Mesenchymal stem cell (in vitro differentiated cells and primary cell): ENCODE measurements at regions not wholly inside any gene's neighbourhood (a gene's known extent, or its start where the extent isn't known, plus 50 kb on each side); places are given as distances from the start of the nearest gene placed in this dataset.
"Not testable (repeated sequence)": the region's sequence is repeated elsewhere in the genome, so short reads cannot be mapped to it uniquely, and the experiment has no call there.

ENCODE experiments used
- DNase-seq: peaks from one replicate; pipeline ENCODE4 v3.0.0-alpha.2; 2013
- H2AFZ ChIP-seq: one replicate; pipeline ENCODE4 v1.6.1; 2013; ENCODE audit warnings: low read depth, mild to moderate bottlenecking, control low read depth, inconsistent platforms, low read length, moderate library complexity
- H2AK5ac ChIP-seq: 2 replicates; pipeline ENCODE4 v1.6.1; 2013; ENCODE audit warnings: low read length, moderate library complexity, mild to moderate bottlenecking, inconsistent platforms; ENCODE audit not compliant: severe bottlenecking
- H2BK120ac ChIP-seq: one replicate; pipeline ENCODE4 v1.6.1; 2013; ENCODE audit warnings: low read depth, mild to moderate bottlenecking, inconsistent platforms, low read length, moderate library complexity
- H2BK12ac ChIP-seq, 2 experiments: one replicate each; pipeline ENCODE4 v1.6.1; 2013; ENCODE audit warnings: inconsistent platforms in 2 of 2, low read length in 2 of 2, mild to moderate bottlenecking in 2 of 2, moderate library complexity in 2 of 2, control low read depth in 1 of 2
- H2BK15ac ChIP-seq: one replicate; pipeline ENCODE4 v1.6.1; 2013; ENCODE audit warnings: mild to moderate bottlenecking, low read depth, inconsistent platforms; ENCODE audit not compliant: poor library complexity, severe bottlenecking
- H2BK5ac ChIP-seq: 2 replicates; pipeline ENCODE4 v1.6.1; 2013; ENCODE audit warnings: low read depth, mild to moderate bottlenecking, low read length, control low read depth, inconsistent platforms; ENCODE audit not compliant: poor library complexity, severe bottlenecking
- H3K14ac ChIP-seq, 2 experiments: one replicate each; pipeline ENCODE4 v1.6.1; 2013; ENCODE audit warnings: inconsistent platforms in 2 of 2, low read length in 2 of 2, control low read depth in 1 of 2, mild to moderate bottlenecking in 1 of 2, moderate library complexity in 1 of 2
- H3K18ac ChIP-seq, 2 experiments: one replicate each; pipeline ENCODE4 v1.6.1; 2013; ENCODE audit warnings: inconsistent platforms in 2 of 2, low read length in 2 of 2, control low read depth in 1 of 2, low read depth in 1 of 2, mild to moderate bottlenecking in 1 of 2
- H3K23ac ChIP-seq, 2 experiments: one replicate each; pipeline ENCODE4 v1.6.1; 2013; ENCODE audit warnings: inconsistent platforms in 2 of 2, low read length in 2 of 2, mild to moderate bottlenecking in 2 of 2, moderate library complexity in 2 of 2, control low read depth in 1 of 2
- H3K27ac ChIP-seq: 2 replicates; pipeline ENCODE4 v1.5.1; 2013; ENCODE audit warnings: mild to moderate bottlenecking, moderate library complexity, low read length, control low read depth, inconsistent platforms; ENCODE audit not compliant: poor library complexity, severe bottlenecking
- H3K27me3 ChIP-seq, 2 experiments: 2 replicates each; pipeline versions ENCODE4 v1.6.1 to v1.7.0; 2013; ENCODE audit warnings: low read length in 2 of 2, mild to moderate bottlenecking in 2 of 2, moderate library complexity in 2 of 2, control low read depth in 1 of 2, inconsistent platforms in 1 of 2; ENCODE audit not compliant: control insufficient read depth in 1 of 2, insufficient read depth in 1 of 2
- H3K36me3 ChIP-seq, 2 experiments: 2 replicates each; pipeline versions ENCODE4 v1.6.1 to v1.7.0; 2013; ENCODE audit warnings: low read length in 2 of 2, control low read depth in 1 of 2, inconsistent platforms in 1 of 2, low read depth in 1 of 2, mild to moderate bottlenecking in 1 of 2; ENCODE audit not compliant: insufficient read depth in 2 of 2, control insufficient read depth in 1 of 2
- H3K4ac ChIP-seq, 2 experiments: one replicate each; pipeline ENCODE4 v1.6.1; 2013; ENCODE audit warnings: inconsistent platforms in 2 of 2, low read length in 2 of 2, mild to moderate bottlenecking in 2 of 2, moderate library complexity in 2 of 2, control low read depth in 1 of 2, low read depth in 1 of 2
- H3K4me1 ChIP-seq: 2 replicates; pipeline ENCODE4 v1.6.1; 2013; ENCODE audit warnings: low read depth, low read length, control low read depth; ENCODE audit not compliant: control insufficient read depth, insufficient read depth
- H3K4me2 ChIP-seq: 2 replicates; pipeline ENCODE4 v1.6.1; 2013; ENCODE audit warnings: low read length, mild to moderate bottlenecking, inconsistent platforms; ENCODE audit not compliant: poor library complexity, severe bottlenecking
- H3K4me3 ChIP-seq, 2 experiments: 2 replicates each; pipeline versions ENCODE4 v1.5.1 to v1.7.0; 2013; ENCODE audit warnings: low read length in 2 of 2, mild to moderate bottlenecking in 2 of 2, control low read depth in 1 of 2, low read depth in 1 of 2; ENCODE audit not compliant: insufficient read depth in 1 of 2
- H3K79me1 ChIP-seq: replicated peaks from 2 replicates; pipeline ENCODE4 v1.6.1; 2013; ENCODE audit warnings: mild to moderate bottlenecking, control low read depth, low read length, inconsistent platforms; ENCODE audit not compliant: poor library complexity, severe bottlenecking
- H3K9ac ChIP-seq: 2 replicates; pipeline ENCODE4 v1.7.0; 2013; ENCODE audit warnings: mild to moderate bottlenecking, low read length, moderate library complexity
- H3K9me3 ChIP-seq: 2 replicates; pipeline ENCODE4 v1.7.0; 2013; ENCODE audit warnings: mild to moderate bottlenecking, low read length; ENCODE audit not compliant: control insufficient read depth
- H4K8ac ChIP-seq: one replicate; pipeline ENCODE4 v1.6.1; 2013; ENCODE audit warnings: inconsistent platforms, mild to moderate bottlenecking, low read length, moderate library complexity
- H4K91ac ChIP-seq: one replicate; pipeline ENCODE4 v1.6.1; 2013; ENCODE audit warnings: mild to moderate bottlenecking, low read length, inconsistent platforms
- WGBS: methylation state at CpG from one replicate; pipeline ENCODE4 v1.1.7; 2013; ENCODE audit warnings: mixed read lengths; 5-methylcytosine and 5-hydroxymethylcytosine counted together

- not testable (repeated sequence) for H3K79me1 ChIP-seq, H3K27me3 ChIP-seq, H3K9me3 ChIP-seq, H2AFZ ChIP-seq, H3K4me1 ChIP-seq, H3K23ac ChIP-seq, H4K8ac ChIP-seq, H4K91ac ChIP-seq, H3K14ac ChIP-seq, H2BK12ac ChIP-seq, H3K27ac ChIP-seq, H2AK5ac ChIP-seq, H3K36me3 ChIP-seq, H2BK15ac ChIP-seq, H2BK5ac ChIP-seq, H3K9ac ChIP-seq, H2BK120ac ChIP-seq, H3K18ac ChIP-seq, H3K4ac ChIP-seq
- Histone ChIP-seq H3K4me2 (peak overlapping the region; percentile 58), H3K4me3 (peak overlapping the region in 1 of 2 experiments; percentile 42)
- no CpG with 5 or more reads among the region's 32 CpGs for WGBS
- DNase-seq: peak; percentile 5
Observed at GRCh38 chr15:32342772-32343199, 60.3 kb downstream of the GOLGA8K start.

GRCh38 chr15:32342268-32342667 is 60.8 kb downstream of the GOLGA8K start:
- not testable (repeated sequence) for H3K27me3 ChIP-seq, H2BK120ac ChIP-seq, DNase-seq, H3K4me3 ChIP-seq, H3K4ac ChIP-seq, H4K8ac ChIP-seq, H3K14ac ChIP-seq, H2AK5ac ChIP-seq, H3K23ac ChIP-seq, H3K18ac ChIP-seq, H3K4me2 ChIP-seq, H3K79me1 ChIP-seq, H2AFZ ChIP-seq, H2BK12ac ChIP-seq, H3K9me3 ChIP-seq, H3K36me3 ChIP-seq, H2BK5ac ChIP-seq, H4K91ac ChIP-seq, H3K4me1 ChIP-seq, H2BK15ac ChIP-seq, H3K9ac ChIP-seq, H3K27ac ChIP-seq
- WGBS: 0% methylated on average over 1 of the region's 39 CpGs

DNA sequence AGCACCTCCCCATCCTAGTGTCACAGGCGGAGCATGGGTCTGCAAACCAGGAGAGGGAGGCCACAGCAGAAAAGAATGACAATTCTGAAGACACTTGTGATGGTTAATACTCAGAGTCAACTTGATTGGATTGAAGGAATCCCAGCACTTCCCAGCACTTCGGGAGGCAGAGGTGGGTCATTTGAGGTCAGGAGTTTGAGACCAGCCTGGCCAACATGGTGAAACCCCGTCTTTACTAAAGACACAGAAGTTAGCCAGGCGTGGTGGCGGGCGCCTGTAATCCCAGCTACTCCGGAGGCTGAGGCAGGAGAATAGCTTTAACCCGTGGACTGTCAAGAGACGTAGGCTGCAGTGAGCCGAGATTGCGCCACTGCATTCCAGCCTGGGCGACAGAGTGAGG is 61.6 kb downstream of the GOLGA8K start:
- not testable (repeated sequence) for H2BK15ac ChIP-seq, H3K4me1 ChIP-seq, H3K14ac ChIP-seq, H3K23ac ChIP-seq, H3K36me3 ChIP-seq, H3K4me3 ChIP-seq, H2BK5ac ChIP-seq, H3K27ac ChIP-seq, H2AFZ ChIP-seq, H3K18ac ChIP-seq, H3K79me1 ChIP-seq, H4K91ac ChIP-seq, DNase-seq, H2BK120ac ChIP-seq, H3K9ac ChIP-seq, H3K4me2 ChIP-seq, H3K4ac ChIP-seq, H2BK12ac ChIP-seq, H3K9me3 ChIP-seq, H3K27me3 ChIP-seq, H4K8ac ChIP-seq, H2AK5ac ChIP-seq
- WGBS: 46% methylated on average over 1 of the region's 12 CpGs

DNA sequence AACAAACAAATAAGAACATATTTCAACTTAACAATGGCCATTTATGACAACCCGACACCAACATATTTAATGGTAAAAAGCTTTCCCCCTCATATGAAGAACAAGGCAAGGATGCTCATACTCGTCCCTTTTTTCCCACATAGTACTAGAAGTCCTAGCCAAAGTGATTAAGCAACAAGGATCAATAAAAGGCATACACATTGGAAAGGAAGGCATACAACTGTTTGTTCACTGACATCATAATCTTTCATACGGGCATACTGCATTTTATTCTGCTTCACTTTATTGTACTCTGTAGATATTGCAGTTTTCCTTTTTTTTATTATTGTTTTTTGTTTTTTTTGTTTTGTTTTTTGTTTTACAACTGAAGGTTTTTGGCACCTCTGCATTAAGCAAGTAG is 66.3 kb downstream of the GOLGA8K start:
- not testable (repeated sequence) for H3K14ac ChIP-seq, H3K4me2 ChIP-seq, H3K23ac ChIP-seq, H3K9me3 ChIP-seq, H3K79me1 ChIP-seq, H2BK120ac ChIP-seq, H3K36me3 ChIP-seq, H3K27me3 ChIP-seq, H3K4me1 ChIP-seq, H3K9ac ChIP-seq, H2BK5ac ChIP-seq, DNase-seq, H3K27ac ChIP-seq, H2AK5ac ChIP-seq, H2BK15ac ChIP-seq, H3K18ac ChIP-seq, H3K4ac ChIP-seq, H3K4me3 ChIP-seq, H4K91ac ChIP-seq, H2AFZ ChIP-seq, H4K8ac ChIP-seq, H2BK12ac ChIP-seq
- WGBS: no CpG with 5 or more reads among the region's 3 CpGs
